ENCODE measurements at regions not wholly inside any gene's neighbourhood (a gene's known extent, or its start where the extent isn't known, plus 50 kb on each side); places are given as distances from the start of the nearest gene placed in this dataset.
"Not testable (repeated sequence)": the region's sequence is repeated elsewhere in the genome, so short reads cannot be mapped to it uniquely, and the experiment has no call there.

GRCh38 chr2:61736953-61737352 lies 116.9 kb downstream of the FAM161A start:
- H3K4me3 ChIP-seq (ENCODE audit: low read depth, low read length): no peak overlapping the region
- TF ChIP-seq CTCF (IDR thresholded peaks at IDR 0.05; ENCODE audit: insufficient read depth, low read depth, low read length): no peak
- POLR2A ChIA-PET: no interaction called here
- CTCF ChIA-PET: no interaction called here
- no peak for DNase-seq (ENCODE audit: low read depth)
- H3K36me3 ChIP-seq (ENCODE audit: control insufficient read depth, insufficient read depth, low read length): no peaks in the 10 kb centered on the region
- no peaks in the 10 kb centered on the region; the same call in 1 of the 2 replicates for H3K27me3 ChIP-seq (ENCODE audit: control insufficient read depth, insufficient read depth, low read length)

DNA sequence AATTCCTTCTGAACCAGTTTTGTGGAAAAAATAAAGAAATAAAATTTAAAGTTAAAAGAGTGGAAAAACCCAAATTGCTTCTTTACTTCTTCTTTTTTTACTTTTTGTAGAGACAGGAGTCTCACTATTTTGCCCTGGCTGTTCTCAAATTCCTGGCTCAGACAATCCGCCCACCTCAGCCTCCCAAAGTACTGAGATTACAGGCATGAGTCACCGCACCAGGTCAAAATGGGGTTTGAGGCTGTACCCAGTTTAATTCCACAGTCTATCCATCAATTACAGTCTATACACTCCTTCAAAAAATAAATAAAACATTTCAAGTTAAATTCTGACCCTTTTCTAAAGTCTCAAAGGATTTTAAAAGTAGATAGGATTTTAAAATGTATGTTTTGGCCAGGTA lies 120.3 kb downstream of the FAM161A start:
- POLR2A ChIA-PET: no interaction called here
- DNase-seq (ENCODE audit: low read depth): no peak
- Histone ChIP-seq H3K4me3 (ENCODE audit: low read depth, low read length) (no peak overlapping the region), H3K36me3 (ENCODE audit: control insufficient read depth, insufficient read depth, low read length) (no peaks in the 10 kb centered on the region), H3K27me3 (ENCODE audit: control insufficient read depth, insufficient read depth, low read length) (no peaks in the 10 kb centered on the region; the same call in 1 of the 2 replicates)
- no peak for TF ChIP-seq CTCF (IDR thresholded peaks at IDR 0.05; ENCODE audit: insufficient read depth, low read depth, low read length)
- CTCF ChIA-PET: interaction anchor here (1.1 kb wide), 1 partner anchor 16 kb away, joined by 3 read pairs; no protein-coding TSS in a partner anchor

DNA sequence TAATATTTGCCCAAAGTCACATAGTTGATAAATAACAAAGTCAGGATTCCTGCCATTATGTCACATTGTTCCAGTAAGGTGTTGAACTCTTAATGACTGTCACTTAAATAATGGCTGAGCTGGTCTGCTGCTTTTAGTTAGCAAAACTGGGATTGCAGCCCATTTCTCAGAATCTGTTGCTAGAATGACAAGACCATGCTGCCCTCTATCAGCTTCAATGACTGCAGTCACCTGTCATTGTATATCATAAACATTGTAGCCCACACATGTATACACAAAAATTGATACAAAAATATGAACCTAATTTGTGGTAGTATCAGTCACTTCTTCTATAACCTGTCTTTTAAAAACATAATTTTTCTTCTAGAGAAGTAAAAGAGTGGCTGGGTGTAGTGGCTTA lies 121.1 kb downstream of the FAM161A start:
- Histone ChIP-seq H3K27me3 (ENCODE audit: control insufficient read depth, insufficient read depth, low read length) (no peaks in the 10 kb centered on the region), H3K36me3 (ENCODE audit: control insufficient read depth, insufficient read depth, low read length) (no peaks in the 10 kb centered on the region), H3K4me3 (ENCODE audit: low read depth, low read length) (no peak overlapping the region)
- ChIA-PET CTCF (interaction anchor here (1.0 to 1.1 kb wide), 2 partner anchors 9 to 13 kb away, joined by 3 read pairs; no protein-coding TSS in a partner anchor), POLR2A (no interaction called here)
- TF ChIP-seq CTCF (IDR thresholded peaks at IDR 0.05; ENCODE audit: insufficient read depth, low read depth, low read length): no peak
- no peak for DNase-seq (ENCODE audit: low read depth)

- ChIA-PET POLR2A (no interaction called here), CTCF (no interaction called here)
- H3K4me3 ChIP-seq (ENCODE audit: low read depth, low read length): no peak overlapping the region
- no peak for DNase-seq (ENCODE audit: low read depth)
- H3K27me3 ChIP-seq (ENCODE audit: control insufficient read depth, insufficient read depth, low read length): no peaks in the 10 kb centered on the region; the same call in 1 of the 2 replicates
- no peaks in the 10 kb centered on the region for H3K36me3 ChIP-seq (ENCODE audit: control insufficient read depth, insufficient read depth, low read length)
- TF ChIP-seq CTCF (IDR thresholded peaks at IDR 0.05; ENCODE audit: insufficient read depth, low read depth, low read length): no peak
Measured at GRCh38 chr2:61727746-61728145, 126.1 kb downstream of the FAM161A start.

DNA sequence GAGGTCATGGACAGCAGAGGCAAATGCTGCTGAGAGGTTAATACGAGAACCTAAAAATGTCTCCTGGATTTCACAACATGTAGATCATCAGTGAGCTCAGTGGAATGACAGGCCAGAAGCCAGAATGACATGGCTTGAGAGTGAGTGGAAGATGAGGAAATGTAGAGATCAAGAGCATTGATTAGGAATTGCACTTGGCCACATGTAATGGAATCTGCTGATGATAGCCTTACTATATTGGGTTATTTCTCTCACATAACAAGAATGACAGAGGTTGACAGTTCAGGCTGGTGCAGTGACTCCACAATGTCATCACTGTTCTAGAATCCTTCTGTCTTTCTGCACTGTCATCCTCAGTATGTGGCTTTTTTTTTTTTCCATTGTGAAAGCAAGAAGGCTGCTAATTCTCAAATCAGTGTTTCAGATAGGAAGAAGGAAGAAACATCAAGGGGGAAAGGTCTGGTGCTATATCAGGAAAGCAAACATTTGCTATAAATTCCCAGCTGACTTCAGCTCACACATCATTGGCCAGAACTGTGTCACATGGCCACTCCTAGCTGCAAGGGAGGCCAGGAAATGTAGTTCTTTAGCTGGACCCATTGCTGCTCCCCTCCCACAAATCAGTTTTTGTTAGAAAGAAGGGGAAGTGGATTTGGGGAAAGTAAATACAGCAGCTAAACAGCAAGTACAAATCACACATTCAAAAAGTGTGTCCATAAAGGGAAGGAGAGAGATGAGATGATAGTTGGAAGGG lies 127.2 kb downstream of the FAM161A start:
- Histone ChIP-seq H3K4me3 (ENCODE audit: low read depth, low read length) (no peak overlapping the region), H3K27me3 (ENCODE audit: control insufficient read depth, insufficient read depth, low read length) (no peaks in the 10 kb centered on the region; the same call in 1 of the 2 replicates), H3K36me3 (ENCODE audit: control insufficient read depth, insufficient read depth, low read length) (no peaks in the 10 kb centered on the region)
- CTCF ChIA-PET: interaction anchor here (0.7 to 1.9 kb wide), 2 partner anchors 11 to 30 kb away, joined by 3 to 6 read pairs; no protein-coding TSS in a partner anchor
- POLR2A ChIA-PET: no interaction called here
- TF ChIP-seq CTCF (IDR thresholded peaks at IDR 0.05; ENCODE audit: insufficient read depth, low read depth, low read length): no peak
- no peak for DNase-seq (ENCODE audit: low read depth)

DNA sequence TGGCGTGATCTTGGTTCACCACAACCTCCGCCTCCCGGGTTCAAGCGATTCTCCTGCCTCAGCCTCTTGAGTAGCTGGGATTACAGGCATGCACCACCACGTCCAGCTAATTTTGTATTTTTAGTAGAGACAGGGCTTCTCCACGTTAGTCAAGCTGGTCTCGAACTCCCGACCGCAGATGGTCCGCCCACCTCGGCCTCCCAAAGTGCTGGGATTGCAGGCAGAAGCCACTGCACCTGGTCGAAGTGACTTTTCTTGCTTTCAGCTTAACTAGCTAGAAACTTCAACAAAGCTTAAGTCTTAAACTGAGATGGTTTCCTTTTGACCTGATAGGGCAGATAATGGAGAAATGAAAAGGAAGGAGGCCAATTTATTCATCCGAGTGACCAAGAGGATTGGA lies 130.5 kb downstream of the FAM161A start:
- H3K36me3 ChIP-seq (ENCODE audit: control insufficient read depth, insufficient read depth, low read length); H3K27me3 ChIP-seq (ENCODE audit: control insufficient read depth, insufficient read depth, low read length); POLR2A ChIA-PET; H3K4me3 ChIP-seq (ENCODE audit: low read depth, low read length); DNase-seq (ENCODE audit: low read depth): not testable (repeated sequence)
- CTCF ChIA-PET: interaction anchor here (0.8 to 1.1 kb wide), 2 partner anchors 9 kb away, joined by 3 read pairs; no protein-coding TSS in a partner anchor

Measured in BJ (cell line).